ENCODE measurements at regions not wholly inside any gene's neighbourhood (a gene's known extent, or its start where the extent isn't known, plus 50 kb on each side); places are given as distances from the start of the nearest gene placed in this dataset.
"Not testable (repeated sequence)": the region's sequence is repeated elsewhere in the genome, so short reads cannot be mapped to it uniquely, and the experiment has no call there.

GRCh38 chr12:127820271-127820670 is 446.7 kb upstream of the TMEM132C start:
- DNase-seq (ENCODE audit: extremely low read depth in 1 of 2, low read depth in 1 of 2) = no peak

- no peak for DNase-seq (ENCODE audit: extremely low read depth in 1 of 2, low read depth in 1 of 2)
Observed at GRCh38 chr12:127820846-127821245, 446.1 kb upstream of the TMEM132C start.

- DNase-seq (ENCODE audit: extremely low read depth in 1 of 2, low read depth in 1 of 2) = no peak
Observed at GRCh38 chr12:127822809-127823411, 444.1 kb upstream of the TMEM132C start.

DNA sequence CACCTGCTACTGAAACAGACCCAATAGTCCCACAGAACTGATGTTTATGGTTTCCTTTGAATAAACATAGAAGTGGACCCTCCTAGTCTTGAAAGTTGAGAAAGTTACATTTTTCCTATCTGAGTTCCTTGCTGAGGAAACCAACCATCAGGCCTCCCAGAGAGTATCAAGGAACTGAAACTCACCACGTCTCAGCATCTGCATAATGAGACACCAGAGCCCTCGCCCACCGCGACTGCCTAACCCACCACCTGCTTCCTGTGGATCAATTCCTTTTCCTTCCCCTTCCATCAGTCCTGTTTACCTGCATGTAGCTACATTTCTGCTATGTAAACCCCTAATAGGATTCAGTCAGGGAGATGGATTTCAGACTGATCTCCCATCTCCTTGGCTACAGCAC is 443.2 kb upstream of the TMEM132C start:
- DNase-seq (ENCODE audit: extremely low read depth in 1 of 2, low read depth in 1 of 2) = no peak

DNA sequence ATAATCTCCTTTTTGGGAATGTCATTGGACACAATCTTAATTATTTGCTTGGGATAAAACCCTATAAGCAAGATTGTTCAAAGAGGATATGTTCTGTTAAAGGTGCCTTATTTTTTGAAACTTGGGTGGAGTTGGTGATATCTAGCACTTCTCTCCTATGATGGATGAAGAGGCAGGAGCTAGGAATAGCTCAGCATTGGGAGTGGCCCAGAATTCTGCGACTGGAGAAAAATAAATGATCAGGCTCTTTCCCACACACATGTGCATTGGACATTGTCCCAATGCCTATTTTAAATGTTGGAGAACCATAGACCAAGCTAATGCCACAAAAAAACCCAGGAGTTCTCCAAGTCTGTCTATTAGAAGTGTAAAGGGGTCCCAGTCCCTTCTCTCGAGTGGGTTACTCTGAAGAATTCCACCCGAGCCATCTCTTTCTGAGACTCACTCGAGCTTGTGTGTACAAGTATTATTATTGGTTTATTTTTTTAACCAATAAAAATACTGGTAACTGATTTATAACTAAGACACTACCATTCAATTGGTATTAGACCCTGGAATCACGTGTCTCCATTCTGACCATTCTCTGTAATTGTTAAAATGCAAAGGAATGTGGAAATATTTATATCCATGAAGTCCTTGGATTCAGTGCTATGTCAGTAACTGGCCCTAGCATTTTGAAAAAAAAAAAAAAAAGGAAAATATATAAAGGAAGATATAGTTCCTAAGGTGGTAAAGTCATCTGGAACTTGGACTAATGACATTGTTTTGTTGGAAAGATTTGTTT is 437.5 kb upstream of the TMEM132C start:
- no peak for DNase-seq (ENCODE audit: extremely low read depth in 1 of 2, low read depth in 1 of 2)

DNA sequence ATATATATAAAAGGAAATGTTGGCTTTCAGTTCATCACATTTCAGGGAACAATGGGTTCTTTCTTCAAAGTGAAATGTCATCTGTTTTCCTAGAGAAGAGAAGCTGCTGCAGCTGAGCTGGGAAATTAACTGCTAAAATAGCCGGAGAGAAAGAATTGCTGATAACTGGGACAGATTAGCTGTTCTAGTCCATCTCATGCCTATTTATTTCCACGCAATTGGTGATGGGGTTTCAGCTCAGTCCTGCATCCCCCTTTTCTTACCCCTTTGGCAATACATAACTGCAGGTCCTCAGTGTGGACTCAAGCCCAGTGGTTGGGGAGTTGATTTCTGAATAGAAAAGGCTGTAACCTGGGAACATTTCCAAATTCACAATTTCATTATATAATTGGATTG is 436.9 kb upstream of the TMEM132C start:
- DNase-seq (ENCODE audit: extremely low read depth in 1 of 2, low read depth in 1 of 2) = no peak

DNA sequence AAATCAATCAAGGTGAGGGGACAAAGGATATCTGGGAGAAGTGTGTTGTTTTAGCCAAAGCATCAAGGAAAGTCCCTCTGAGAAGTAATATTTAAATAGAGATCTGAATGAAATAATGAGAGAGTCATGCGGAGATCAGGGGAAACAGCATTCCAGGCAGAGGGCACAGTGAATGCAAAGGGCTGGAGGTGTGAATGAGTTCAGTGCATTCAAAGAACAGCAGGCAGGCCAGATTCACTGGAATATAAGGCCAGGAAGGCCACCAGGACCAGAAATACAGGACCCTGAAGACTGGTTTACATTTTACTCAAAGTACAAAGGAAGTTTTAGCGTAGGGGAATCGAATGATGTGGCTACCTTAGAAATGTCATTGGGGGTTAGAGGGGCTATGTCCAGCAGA is 436.2 kb upstream of the TMEM132C start:
- no peak for DNase-seq (ENCODE audit: extremely low read depth in 1 of 2, low read depth in 1 of 2)

GRCh38 chr12:127832172-127832571 is 434.8 kb upstream of the TMEM132C start:
- DNase-seq (ENCODE audit: extremely low read depth in 1 of 2, low read depth in 1 of 2) = no peak

- not testable (repeated sequence) for DNase-seq (ENCODE audit: extremely low read depth in 1 of 2, low read depth in 1 of 2)
Observed at GRCh38 chr12:127836802-127837201, 430.2 kb upstream of the TMEM132C start.

DNA sequence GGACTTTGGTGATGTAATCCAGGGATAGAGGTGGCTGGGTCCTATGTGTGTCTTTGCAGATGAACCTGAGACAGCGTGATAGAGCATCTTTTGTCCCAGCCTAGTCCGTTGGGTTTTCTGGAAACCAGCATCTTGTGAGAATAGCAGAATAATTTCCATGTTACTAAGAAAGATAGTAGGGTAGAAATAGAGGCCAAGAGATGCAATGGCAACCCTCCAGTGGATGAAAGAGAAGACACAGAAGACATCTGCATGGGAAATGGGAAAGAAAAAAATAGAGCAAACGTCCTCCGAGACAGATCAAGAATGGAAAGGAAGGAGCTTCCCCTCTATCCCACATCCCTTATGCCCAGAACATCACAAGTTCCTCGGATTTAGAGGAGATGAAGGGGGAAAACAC is 409.3 kb upstream of the TMEM132C start:
- no peak for DNase-seq (ENCODE audit: extremely low read depth in 1 of 2, low read depth in 1 of 2)

DNA sequence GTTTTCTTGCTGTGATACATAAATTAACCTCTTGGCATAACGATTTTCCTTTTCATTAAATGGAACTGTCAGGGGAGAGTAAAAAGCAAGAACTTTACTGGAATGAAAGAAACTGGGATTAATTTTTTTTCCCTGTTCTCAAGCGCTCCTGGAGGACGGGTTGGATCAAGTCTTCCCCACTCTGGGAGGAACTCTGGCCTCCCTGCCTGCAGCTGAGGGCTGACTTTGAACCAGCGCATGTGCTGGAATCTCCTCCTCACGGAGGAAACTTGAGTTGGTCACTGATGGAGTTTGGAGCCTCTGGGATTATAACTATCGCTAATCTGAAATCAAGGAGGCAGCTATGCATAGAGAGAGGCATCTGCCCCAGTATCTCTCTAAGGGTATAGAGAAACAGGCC is 406.4 kb upstream of the TMEM132C start:
- no peak for DNase-seq (ENCODE audit: extremely low read depth in 1 of 2, low read depth in 1 of 2)

DNA sequence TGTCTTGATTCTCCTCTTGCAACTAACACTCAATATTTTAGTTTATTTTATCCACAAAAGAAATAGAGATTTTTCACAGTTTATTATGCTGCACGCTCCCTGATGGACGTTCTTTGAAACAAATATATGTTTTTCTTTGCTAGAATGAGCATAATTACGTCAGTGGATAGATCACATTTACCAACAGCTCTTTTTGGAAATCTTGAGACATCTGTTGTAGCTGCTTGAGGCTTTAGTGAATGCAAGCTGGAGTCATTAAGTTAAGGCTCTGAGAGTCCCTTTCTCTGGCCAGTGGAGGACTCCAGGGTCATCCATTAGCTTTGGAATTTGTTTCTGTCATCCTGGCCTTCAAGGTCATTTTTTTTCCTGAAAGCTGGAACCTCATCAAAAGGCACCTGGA is 405.6 kb upstream of the TMEM132C start:
- DNase-seq (ENCODE audit: extremely low read depth in 1 of 2, low read depth in 1 of 2) = no peak

GRCh38 chr12:127873306-127873705 is 393.7 kb upstream of the TMEM132C start:
- DNase-seq (ENCODE audit: extremely low read depth in 1 of 2, low read depth in 1 of 2) = no peak

DNA sequence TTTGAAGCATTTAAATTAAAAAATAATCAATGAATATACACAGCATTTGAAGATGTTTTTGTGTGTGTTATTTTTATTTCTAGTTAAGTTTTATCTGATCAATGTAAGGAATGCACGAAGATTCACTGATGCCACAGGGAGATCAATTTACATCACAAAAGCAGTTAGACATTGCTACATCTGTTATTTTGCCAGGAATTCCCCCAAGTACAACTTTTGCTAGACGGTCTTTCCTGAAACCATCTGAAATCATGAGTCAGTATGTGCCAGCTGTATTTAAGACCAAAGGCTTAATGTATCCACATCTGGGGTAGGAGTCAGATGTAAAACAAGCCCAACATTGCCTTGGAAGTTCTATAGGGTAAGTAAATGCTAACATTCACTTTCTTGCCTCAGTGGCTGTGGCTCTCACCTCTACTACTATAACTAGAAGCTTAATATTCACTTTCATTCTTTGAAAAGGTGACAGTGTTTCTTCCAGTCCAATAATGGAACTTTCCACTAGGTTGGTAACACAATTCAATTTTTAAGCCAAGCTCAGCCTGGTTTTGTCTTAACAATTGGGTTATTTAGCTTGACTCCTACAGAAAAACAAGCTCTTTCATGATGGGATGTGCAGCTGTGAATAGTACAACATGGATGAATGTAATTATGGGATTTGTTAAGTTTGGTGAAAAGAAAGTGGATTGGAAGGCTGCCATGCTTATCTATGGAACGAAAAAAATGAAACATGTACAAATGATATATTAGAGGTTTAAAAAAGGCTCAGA is 385.4 kb upstream of the TMEM132C start:
- no peak for DNase-seq (ENCODE audit: extremely low read depth in 1 of 2, low read depth in 1 of 2)

- DNase-seq (ENCODE audit: extremely low read depth in 1 of 2, low read depth in 1 of 2) = no peak
Observed at GRCh38 chr12:127883013-127883412, 384.0 kb upstream of the TMEM132C start.

- DNase-seq (ENCODE audit: extremely low read depth in 1 of 2, low read depth in 1 of 2) = no peak
Observed at GRCh38 chr12:127885954-127886750, 380.8 kb upstream of the TMEM132C start.

GRCh38 chr12:127886827-127887226 is 380.1 kb upstream of the TMEM132C start:
- DNase-seq (ENCODE audit: extremely low read depth in 1 of 2, low read depth in 1 of 2) = no peak

DNA sequence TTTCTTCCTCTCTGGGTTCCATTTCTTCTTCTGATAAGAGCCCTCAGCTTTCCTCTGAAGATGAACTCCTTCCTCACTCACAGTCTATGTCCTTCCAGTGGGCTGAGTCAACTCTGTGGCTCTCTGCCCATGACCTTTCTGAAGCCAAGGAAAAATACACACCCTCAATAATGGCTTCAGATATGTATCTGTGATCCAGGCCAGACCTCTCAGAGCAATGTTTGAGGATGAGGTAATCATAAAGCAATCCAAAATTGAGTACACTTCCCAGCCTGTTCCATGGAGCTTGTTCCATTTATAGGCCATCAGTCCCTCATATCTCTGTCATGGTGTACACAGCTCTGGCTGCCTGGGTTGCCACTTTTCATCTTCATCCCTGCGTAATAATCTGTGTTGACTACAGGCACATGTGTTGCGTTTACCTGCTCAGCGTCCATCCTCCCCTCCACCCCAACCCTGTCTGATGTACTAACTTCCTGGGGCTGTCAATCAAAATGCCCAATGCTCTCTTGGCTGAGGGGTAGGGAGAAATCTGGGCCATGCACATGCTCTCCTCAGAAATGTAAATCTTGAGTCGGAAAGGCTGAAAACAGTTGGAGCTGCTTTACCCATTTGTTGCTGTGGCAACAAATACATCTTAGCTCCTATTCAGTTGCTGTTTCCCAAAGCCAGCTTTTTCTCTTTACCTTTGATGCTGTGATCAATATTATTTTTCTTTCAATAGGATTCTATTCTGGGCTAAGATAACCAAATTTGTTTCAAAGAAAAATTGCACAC is 377.8 kb upstream of the TMEM132C start:
- no peak for DNase-seq (ENCODE audit: extremely low read depth in 1 of 2, low read depth in 1 of 2)

DNA sequence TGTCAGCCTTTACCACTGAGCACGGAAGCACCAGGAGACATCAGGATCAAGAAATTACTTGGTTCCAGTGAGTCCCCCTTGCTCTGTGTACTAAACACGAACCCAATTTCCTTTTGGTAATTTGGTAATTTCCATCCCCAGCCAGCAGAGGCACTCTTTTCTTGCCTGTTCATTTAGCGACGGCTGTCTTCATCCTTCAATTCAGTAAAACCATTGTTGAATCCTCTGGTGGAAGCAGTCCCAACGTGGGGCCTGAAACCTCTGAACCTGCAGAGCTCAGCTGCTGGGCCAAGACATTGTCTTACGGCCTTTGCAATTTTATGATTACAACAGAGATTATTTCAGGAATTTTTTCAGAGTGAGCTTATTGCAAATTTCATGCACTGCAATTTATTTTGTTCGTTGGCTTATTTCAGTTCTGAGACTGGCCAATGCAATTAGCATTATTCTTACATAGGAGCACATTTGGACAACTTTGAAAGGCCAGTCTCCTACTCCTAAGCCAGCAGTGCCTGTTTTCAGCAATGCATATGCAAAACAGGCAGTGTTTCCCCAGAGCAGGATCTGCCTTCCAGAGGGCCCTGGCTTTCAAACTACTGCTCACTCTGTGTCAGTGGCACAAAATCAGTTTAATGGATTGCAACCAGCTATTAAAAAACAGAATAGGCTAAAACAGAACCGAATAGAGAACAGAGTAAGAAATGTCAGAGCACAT is 372.9 kb upstream of the TMEM132C start:
- no peak for DNase-seq (ENCODE audit: extremely low read depth in 1 of 2, low read depth in 1 of 2)

GRCh38 chr12:127896661-127897060 is 370.3 kb upstream of the TMEM132C start:
- DNase-seq (ENCODE audit: extremely low read depth in 1 of 2, low read depth in 1 of 2) = no peak

All from activated CD8-positive, alpha-beta memory T cell treated with anti-CD3 and anti-CD28 coated beads for 1 hour (primary cell).